PC-3 (cell line): ENCODE measurements at regions not wholly inside any gene's neighbourhood (a gene's known extent, or its start where the extent isn't known, plus 50 kb on each side); places are given as distances from the start of the nearest gene placed in this dataset.

Source experiments
- ATAC-seq: fragments of 200-7000 bp; cut with Tn5 transposase; 2 replicates; pipeline ENCODE4 v1.9.1; 2020; ENCODE audit warnings: mild to moderate bottlenecking, moderate library complexity
- BruUV-seq: library from RNA; stranded (reverse); fragments of 400-500 nt; replicated peaks from 2 replicates; lab custom pipeline; 2021; lab: Mats Ljungman, UMichigan
- CTCF ChIA-PET: fragments of 300-600 bp; sonication (Branson Sonifier 250); formaldehyde crosslinking; loops from one replicate; lab custom pipeline; 2022; ENCODE audit warnings: antibody characterized with exemption; lab: Charles Lee
- POLR2A ChIA-PET: fragments of 300-600 bp; sonication (Branson Sonifier 250); formaldehyde crosslinking; loops from one replicate; lab custom pipeline; 2022; ENCODE audit warnings: antibody characterized with exemption; ENCODE audit not compliant: unreplicated experiment; lab: Charles Lee
- DNase-seq: peaks from one replicate; pipeline ENCODE4 v3.0.0-alpha.2; 2015
- H2AFZ ChIP-seq: fragments of 300-600 bp; sonication (generic); 2 replicates; pipeline ENCODE4 v1.6.0; 2016; ENCODE audit warnings: antibody characterized with exemption, low read length
- H3F3A ChIP-seq: fragments of 300-600 bp; sonication (generic); one replicate; pipeline ENCODE4 v1.6.0; 2017; ENCODE audit warnings: antibody characterized with exemption, low read length, control low read depth, mild to moderate bottlenecking; ENCODE audit not compliant: unreplicated experiment
- H3K27ac ChIP-seq: fragments of 300-600 bp; sonication (generic); 2 replicates; pipeline ENCODE4 v1.5.1; 2016; ENCODE audit warnings: mild to moderate bottlenecking, low read length
- H3K27me3 ChIP-seq: fragments of 300-600 bp; sonication (generic); 2 replicates; pipeline ENCODE4 v1.6.1; 2016; ENCODE audit warnings: low read length, mixed read lengths
- H3K36me3 ChIP-seq: fragments of 300-600 bp; sonication (generic); 2 replicates; pipeline ENCODE4 v1.6.1; 2016; ENCODE audit warnings: low read depth, mixed run types, low read length, mixed read lengths
- H3K4me1 ChIP-seq: fragments of 300-600 bp; sonication (generic); 2 replicates; pipeline ENCODE4 v1.5.1; 2016; ENCODE audit warnings: low read length; ENCODE audit not compliant: insufficient read depth
- H3K4me2 ChIP-seq: fragments of 300-600 bp; sonication (generic); 2 replicates; pipeline ENCODE4 v1.6.0; 2016; ENCODE audit warnings: low read length
- H3K4me3 ChIP-seq: fragments of 300-600 bp; sonication (generic); 2 replicates; pipeline ENCODE4 v1.5.1; 2016; ENCODE audit warnings: mild to moderate bottlenecking, low read length, mixed read lengths
- H3K79me2 ChIP-seq: fragments of 300-600 bp; sonication (generic); 2 replicates; pipeline ENCODE4 v1.6.1; 2017; ENCODE audit warnings: low read length, mixed read lengths
- H3K9ac ChIP-seq: fragments of 300-600 bp; sonication (generic); 2 replicates; pipeline ENCODE4 v1.6.0; 2016; ENCODE audit warnings: mild to moderate bottlenecking, low read length
- H3K9me2 ChIP-seq: fragments of 300-600 bp; sonication (generic); replicated peaks from 2 replicates; pipeline ENCODE4 v1.6.1; 2016; ENCODE audit warnings: mixed run types, low read length, mixed read lengths
- H3K9me3 ChIP-seq: fragments of 300-600 bp; sonication (generic); 2 replicates; pipeline ENCODE4 v1.6.1; 2016; ENCODE audit warnings: low read length, mixed read lengths
- H4K20me1 ChIP-seq: fragments of 300-600 bp; sonication (generic); 2 replicates; pipeline ENCODE4 v1.6.1; 2016; ENCODE audit warnings: low read length, mixed read lengths
- EZH2 ChIP-seq: fragments of 300-600 bp; sonication (generic); IDR thresholded peaks from one replicate; pipeline ENCODE4 v1.6.1; 2017; ENCODE audit warnings: antibody characterized with exemption, mild to moderate bottlenecking, low read length; ENCODE audit not compliant: unreplicated experiment
- EZH2phosphoT487 ChIP-seq: fragments of 300-600 bp; sonication (generic); IDR thresholded peaks from 2 replicates; pipeline ENCODE4 v1.6.1; 2018; ENCODE audit warnings: mild to moderate bottlenecking, antibody characterized with exemption, low read length, borderline replicate concordance
- intact Hi-C: fragments of 100-400 bp; cut with micrococcal nuclease; formaldehyde crosslinking; loops from 2 replicates; pipeline ENCODE4 v1.9.0; 2023
- TF ChIP-seq, protein P1 (sequence below): fragments of 300-600 bp; sonication (generic); conservative IDR thresholded peaks from 2 replicates; pipeline ENCODE4 v1.5.1; 2017; ENCODE audit warnings: antibody characterized with exemption, low read depth, mild to moderate bottlenecking, low read length

DNA sequence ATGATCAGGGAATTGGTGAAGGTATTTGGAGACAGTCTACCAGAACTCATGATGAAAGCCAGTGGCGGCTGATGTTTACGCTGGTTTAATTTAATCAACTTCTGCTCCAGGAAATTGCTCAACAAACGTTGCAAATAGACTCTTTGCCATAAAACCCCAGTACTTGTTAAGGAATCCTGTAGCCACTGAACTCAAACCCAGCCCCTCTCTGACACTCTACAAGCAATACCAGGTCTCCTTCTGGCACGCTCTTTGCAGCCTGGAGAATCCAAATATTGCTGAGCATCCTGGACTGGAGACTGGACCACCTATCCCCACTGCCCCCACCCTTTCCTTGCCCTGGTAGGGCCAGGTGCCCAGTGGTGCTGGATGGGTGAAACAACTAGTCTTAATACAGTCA is 308.2 kb downstream of the FBXO15 start:
- no peak overlapping the region for H3K9ac ChIP-seq
- H3K9me2 ChIP-seq, result no peaks in the 10 kb centered on the region
- no peak for DNase-seq
- peaks cover 6% of the 10 kb centered on the region for H3K4me1 ChIP-seq
- intact Hi-C loops, result no loop called here
- no peaks in the 10 kb centered on the region for H3F3A ChIP-seq
- BruUV-seq, result no TSS peak
- H3K4me2 ChIP-seq, result no peak overlapping the region
- H3K27me3 ChIP-seq, result no peaks in the 10 kb centered on the region
- H3K36me3 ChIP-seq, result no peaks in the 10 kb centered on the region; the same call in 1 of the 2 replicates
- no peak for ATAC-seq
- H3K27ac ChIP-seq, result no peak overlapping the region
- CTCF ChIA-PET, result no interaction called here
- TF ChIP-seq EZH2phosphoT487 (no peak), EZH2 (no peak)
- TF ChIP-seq, protein P1, sequence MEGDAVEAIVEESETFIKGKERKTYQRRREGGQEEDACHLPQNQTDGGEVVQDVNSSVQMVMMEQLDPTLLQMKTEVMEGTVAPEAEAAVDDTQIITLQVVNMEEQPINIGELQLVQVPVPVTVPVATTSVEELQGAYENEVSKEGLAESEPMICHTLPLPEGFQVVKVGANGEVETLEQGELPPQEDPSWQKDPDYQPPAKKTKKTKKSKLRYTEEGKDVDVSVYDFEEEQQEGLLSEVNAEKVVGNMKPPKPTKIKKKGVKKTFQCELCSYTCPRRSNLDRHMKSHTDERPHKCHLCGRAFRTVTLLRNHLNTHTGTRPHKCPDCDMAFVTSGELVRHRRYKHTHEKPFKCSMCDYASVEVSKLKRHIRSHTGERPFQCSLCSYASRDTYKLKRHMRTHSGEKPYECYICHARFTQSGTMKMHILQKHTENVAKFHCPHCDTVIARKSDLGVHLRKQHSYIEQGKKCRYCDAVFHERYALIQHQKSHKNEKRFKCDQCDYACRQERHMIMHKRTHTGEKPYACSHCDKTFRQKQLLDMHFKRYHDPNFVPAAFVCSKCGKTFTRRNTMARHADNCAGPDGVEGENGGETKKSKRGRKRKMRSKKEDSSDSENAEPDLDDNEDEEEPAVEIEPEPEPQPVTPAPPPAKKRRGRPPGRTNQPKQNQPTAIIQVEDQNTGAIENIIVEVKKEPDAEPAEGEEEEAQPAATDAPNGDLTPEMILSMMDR, result no peak
- H3K9me3 ChIP-seq, result no peaks in the 10 kb centered on the region
- no peak overlapping the region for H2AFZ ChIP-seq
- H3K79me2 ChIP-seq, result no peaks in the 10 kb centered on the region
- no peak overlapping the region for H3K4me3 ChIP-seq
- H4K20me1 ChIP-seq, result no peaks in the 10 kb centered on the region
- POLR2A ChIA-PET, result no interaction called here

DNA sequence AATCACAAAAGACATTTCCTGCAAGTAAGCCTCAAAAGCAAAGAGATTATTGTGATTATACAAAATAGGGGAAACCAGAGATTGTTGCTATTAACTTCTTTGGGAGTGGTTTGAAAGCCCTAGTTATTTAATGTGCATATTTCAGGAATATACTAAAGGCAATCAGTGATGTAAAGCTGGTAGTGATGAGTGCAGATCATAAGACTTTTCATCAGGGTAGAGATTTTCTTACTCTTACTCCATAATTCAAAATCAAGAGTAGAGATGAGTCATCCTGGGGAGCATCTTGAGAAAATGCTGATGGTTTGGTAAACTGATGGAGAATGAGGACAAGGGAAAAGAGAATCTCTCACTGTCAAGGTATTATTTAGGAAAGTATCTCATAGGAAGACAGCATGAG is 309.5 kb downstream of the FBXO15 start:
- BruUV-seq, result no TSS peak
- no peaks in the 10 kb centered on the region for H3F3A ChIP-seq
- POLR2A ChIA-PET, result no interaction called here

GRCh38 chr18:73835656-73836364 is 311.8 kb downstream of the FBXO15 start:
- Histone ChIP-seq H3K9me2 (no peaks in the 10 kb centered on the region), H3K4me1 (no peaks in the 10 kb centered on the region), H3F3A (no peaks in the 10 kb centered on the region), H4K20me1 (no peaks in the 10 kb centered on the region), H3K36me3 (no peaks in the 10 kb centered on the region), H3K9me3 (no peaks in the 10 kb centered on the region), H3K4me2 (no peak overlapping the region), H3K27ac (no peak overlapping the region), H3K79me2 (no peaks in the 10 kb centered on the region), H2AFZ (no peak overlapping the region), H3K27me3 (no peaks in the 10 kb centered on the region), H3K9ac (no peak overlapping the region), H3K4me3 (no peak overlapping the region)
- intact Hi-C loops, result no loop called here
- ATAC-seq, result peak; percentile 40; the same call in 1 of the 2 replicates
- POLR2A ChIA-PET, result no interaction called here
- CTCF ChIA-PET, result no interaction called here
- DNase-seq, result peak; percentile 17
- TF ChIP-seq EZH2phosphoT487 (no peak), EZH2 (no peak)
- TF ChIP-seq, protein P1, result no peak
- BruUV-seq, result no TSS peak

More for the DNA sequence above, 309.5 kb downstream of the FBXO15 start:
- Histone ChIP-seq H2AFZ (no peak overlapping the region), H3K4me1 (peaks cover 6% of the 10 kb centered on the region), H3K79me2 (no peaks in the 10 kb centered on the region), H4K20me1 (no peaks in the 10 kb centered on the region), H3K27me3 (no peaks in the 10 kb centered on the region), H3K9me2 (no peaks in the 10 kb centered on the region), H3K9me3 (no peaks in the 10 kb centered on the region), H3K4me2 (no peak overlapping the region), H3K9ac (no peak overlapping the region), H3K27ac (no peak overlapping the region), H3K4me3 (no peak overlapping the region), H3K36me3 (no peaks in the 10 kb centered on the region; the same call in 1 of the 2 replicates)
- intact Hi-C loops, result no loop called here
- CTCF ChIA-PET, result no interaction called here
- ATAC-seq, result no peak
- TF ChIP-seq EZH2 (no peak), EZH2phosphoT487 (no peak)
- TF ChIP-seq, protein P1, result no peak
- no peak for DNase-seq
